OCI-LY7 (cell line): ENCODE measurements at regions not wholly inside any gene's neighbourhood (a gene's known extent, or its start where the extent isn't known, plus 50 kb on each side); places are given as distances from the start of the nearest gene placed in this dataset.

Experiments used
- BruUV-seq: library from RNA; stranded (reverse); fragments of 400-500 nt; replicated peaks from 2 replicates; lab custom pipeline; 2021; lab: Mats Ljungman, UMichigan
- CTCF ChIA-PET: fragments of 300-600 bp; sonication (Branson Sonifier 250); formaldehyde crosslinking; loops from one replicate; lab custom pipeline; 2022; ENCODE audit warnings: antibody characterized with exemption; ENCODE audit not compliant: unreplicated experiment; lab: Charles Lee
- POLR2A ChIA-PET: fragments of 300-600 bp; sonication (Branson Sonifier 250); formaldehyde crosslinking; loops from one replicate; lab custom pipeline; 2022; ENCODE audit warnings: antibody characterized with exemption; lab: Charles Lee
- DNase-seq: peaks from one replicate; pipeline ENCODE4 v3.0.0-alpha.2; 2015; ENCODE audit warnings: low spot score
- H2AFZ ChIP-seq: fragments of 200-600 bp; sonication (generic), shearing (Covaris generic); 2 replicates; pipeline ENCODE4 v1.6.1; 2014; ENCODE audit warnings: mild to moderate bottlenecking, antibody characterized with exemption, low read length, moderate library complexity
- H3K27ac ChIP-seq: fragments of 200-600 bp; sonication (generic); 2 replicates; pipeline ENCODE4 v1.5.1; 2014; ENCODE audit warnings: mixed run types, low read depth, mild to moderate bottlenecking, moderate library complexity, low read length, inconsistent platforms; ENCODE audit not compliant: poor library complexity, severe bottlenecking
- H3K36me3 ChIP-seq: fragments of 200-600 bp; sonication (generic); 2 replicates; pipeline ENCODE4 v1.6.1; 2014; ENCODE audit warnings: mild to moderate bottlenecking, antibody characterized with exemption, low read length, moderate library complexity, mixed read lengths; ENCODE audit not compliant: insufficient read depth
- H3K4me1 ChIP-seq: fragments of 200-600 bp; sonication (generic); 2 replicates; pipeline ENCODE4 v1.5.1; 2014; ENCODE audit warnings: mild to moderate bottlenecking, low read length; ENCODE audit not compliant: insufficient read depth, poor library complexity, severe bottlenecking
- H3K4me2 ChIP-seq: fragments of 200-600 bp; sonication (generic); 2 replicates; pipeline ENCODE4 v1.6.1; 2014; ENCODE audit warnings: mild to moderate bottlenecking, low read length
- H3K4me3 ChIP-seq: fragments of 200-600 bp; sonication (generic); 2 replicates; pipeline ENCODE4 v1.5.1; 2014; ENCODE audit warnings: mild to moderate bottlenecking, low read depth, low read length; ENCODE audit not compliant: poor library complexity, severe bottlenecking
- H3K79me2 ChIP-seq: fragments of 200-600 bp; sonication (generic); 2 replicates; pipeline ENCODE4 v1.6.1; 2016; ENCODE audit warnings: low read depth, mild to moderate bottlenecking, low read length, moderate library complexity, mixed read lengths; ENCODE audit not compliant: insufficient read depth
- H3K9me2 ChIP-seq: fragments of 200-600 bp; sonication (generic); 2 replicates; pipeline ENCODE4 v1.6.1; 2016; ENCODE audit warnings: mild to moderate bottlenecking, low read length, mixed read lengths; ENCODE audit not compliant: insufficient read depth
- H3K9me3 ChIP-seq: fragments of 200-600 bp; sonication (generic); 2 replicates; pipeline ENCODE4 v1.6.1; 2014; ENCODE audit warnings: mild to moderate bottlenecking, mixed run types, low read length, mixed read lengths
- H4K20me1 ChIP-seq: fragments of 200-600 bp; sonication (generic); 2 replicates; pipeline ENCODE4 v1.6.1; 2014; ENCODE audit warnings: mild to moderate bottlenecking, antibody characterized with exemption, low read length, moderate library complexity, mixed read lengths; ENCODE audit not compliant: insufficient read depth
- CTCF ChIP-seq: fragments of 200-600 bp; sonication (generic); conservative IDR thresholded peaks from 2 replicates; pipeline ENCODE4 v1.5.1; 2014; ENCODE audit warnings: mild to moderate bottlenecking, antibody characterized with exemption, low read length, moderate library complexity, mixed read lengths
- EZH2phosphoT487 ChIP-seq: fragments of 200-600 bp; sonication (generic); IDR thresholded peaks from 2 replicates; pipeline ENCODE4 v1.6.1; 2018; ENCODE audit warnings: low read depth, borderline replicate concordance, mild to moderate bottlenecking, mixed run types, antibody characterized with exemption, low read length, moderate library complexity, mixed read lengths
- intact Hi-C: fragments of 100-400 bp; cut with micrococcal nuclease; formaldehyde crosslinking; loops from one replicate; pipeline ENCODE4 v1.10.0; 2022; ENCODE audit not compliant: unreplicated experiment

DNA sequence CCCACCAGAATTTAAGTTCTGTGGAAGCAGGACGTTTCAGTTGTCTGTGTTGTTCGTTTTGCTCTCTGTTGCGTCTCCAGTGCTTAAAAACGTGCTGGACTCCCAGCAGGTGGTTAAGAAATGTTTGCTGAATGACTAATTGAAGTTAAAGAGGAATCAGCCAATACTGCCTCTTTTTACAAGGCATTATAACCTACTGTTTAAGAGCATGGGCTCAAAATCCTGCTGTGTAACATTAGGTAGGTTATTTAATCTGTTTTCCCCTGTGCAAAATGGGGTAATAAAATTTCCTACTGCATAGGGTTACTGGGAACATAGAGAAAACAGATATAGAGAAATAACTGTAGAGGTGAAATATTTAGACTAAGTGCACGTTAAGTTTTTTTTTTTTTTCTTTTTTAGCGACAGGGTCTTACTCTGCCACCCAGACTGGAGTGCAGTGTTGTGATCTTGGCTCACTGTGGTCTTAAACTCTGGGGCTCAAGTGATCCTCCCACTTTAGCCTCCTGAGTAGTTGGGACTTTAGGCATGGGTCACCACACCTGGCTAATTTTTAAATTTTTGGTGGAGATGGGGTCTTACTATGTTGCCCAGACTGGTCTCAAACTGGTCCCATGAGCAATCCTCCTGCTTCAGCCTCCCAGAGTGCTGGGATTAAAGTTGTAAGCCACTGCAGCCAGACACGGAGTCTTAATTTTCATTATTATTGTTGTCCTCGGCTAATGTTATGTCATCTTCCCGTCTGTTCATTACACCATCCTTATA, 139.4 kb upstream of the PRICKLE1 start:
- no peaks in the 10 kb centered on the region for H3K36me3 ChIP-seq
- TF ChIP-seq EZH2phosphoT487, result no peak
- no peak for TF ChIP-seq CTCF
- H3K4me2 ChIP-seq, result no peak overlapping the region
- 0 out of 2 replicates have a peak, but pooled peaks cover 6% of the 10 kb centered on the region for H3K9me3 ChIP-seq
- CTCF ChIA-PET, result no interaction called here
- BruUV-seq, result no TSS peak
- intact Hi-C loops, result no loop called here
- no peaks in the 10 kb centered on the region for H3K79me2 ChIP-seq
- H3K9me2 ChIP-seq, result no peaks in the 10 kb centered on the region
- no peak overlapping the region for H3K4me3 ChIP-seq
- no peak overlapping the region for H2AFZ ChIP-seq
- H4K20me1 ChIP-seq, result no peaks in the 10 kb centered on the region
- no peaks in the 10 kb centered on the region for H3K4me1 ChIP-seq
- DNase-seq, result no peak
- POLR2A ChIA-PET, result no interaction called here
- no peak overlapping the region for H3K27ac ChIP-seq

DNA sequence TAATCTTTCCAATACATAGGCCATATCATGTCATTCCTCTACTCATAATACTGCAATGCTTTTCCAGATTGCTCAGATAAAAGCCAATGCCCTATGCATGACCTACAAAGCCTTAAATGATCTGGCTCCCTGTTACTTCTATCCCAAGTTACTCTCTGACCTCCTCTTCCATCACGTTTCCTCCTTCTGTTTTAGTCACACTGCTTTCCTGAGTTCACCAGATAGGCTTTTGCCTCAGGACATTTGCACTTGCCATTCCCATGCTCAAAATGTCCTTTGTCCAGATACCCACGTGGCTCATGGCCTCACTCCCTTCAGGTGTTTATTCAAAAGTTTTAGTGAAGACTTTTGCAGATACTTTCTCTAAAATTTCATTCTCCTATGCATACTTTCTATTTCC, 138.7 kb upstream of the PRICKLE1 start:
- no peak for DNase-seq
- Histone ChIP-seq H3K36me3 (no peaks in the 10 kb centered on the region), H3K27ac (no peak overlapping the region), H2AFZ (no peak overlapping the region), H3K79me2 (no peaks in the 10 kb centered on the region), H3K4me1 (no peaks in the 10 kb centered on the region), H3K9me3 (0 out of 2 replicates have a peak, but pooled peaks cover 6% of the 10 kb centered on the region), H4K20me1 (no peaks in the 10 kb centered on the region), H3K4me3 (no peak overlapping the region), H3K4me2 (no peak overlapping the region), H3K9me2 (no peaks in the 10 kb centered on the region)
- no peak for TF ChIP-seq EZH2phosphoT487
- no peak for TF ChIP-seq CTCF
- ChIA-PET CTCF (no interaction called here), POLR2A (no interaction called here)
- BruUV-seq, result no TSS peak
- intact Hi-C loops, result no loop called here

- intact Hi-C loops, result no loop called here
- POLR2A ChIA-PET, result no interaction called here
- Histone ChIP-seq H3K4me3 (no peak overlapping the region), H3K79me2 (no peaks in the 10 kb centered on the region), H3K4me1 (no peaks in the 10 kb centered on the region), H3K9me2 (no peaks in the 10 kb centered on the region), H3K9me3 (0 out of 2 replicates have a peak, but pooled peaks cover 6% of the 10 kb centered on the region), H4K20me1 (no peaks in the 10 kb centered on the region), H3K4me2 (no peak overlapping the region), H3K27ac (no peak overlapping the region), H3K36me3 (no peaks in the 10 kb centered on the region), H2AFZ (no peak overlapping the region)
- TF ChIP-seq EZH2phosphoT487, result no peak
- BruUV-seq, result no TSS peak
- DNase-seq, result no peak
- CTCF ChIA-PET, result no interaction called here
Observed at GRCh38 chr12:42725809-42726208, 136.3 kb upstream of the PRICKLE1 start.
